ENCODE measurements at regions not wholly inside any gene's neighbourhood (a gene's known extent, or its start where the extent isn't known, plus 50 kb on each side); places are given as distances from the start of the nearest gene placed in this dataset.

GRCh38 chr1:23618586-23619083 lies 59.3 kb upstream of the ID3 start:
- H3K36me3 ChIP-seq (ENCODE audit: control insufficient read depth in 1 of 2, insufficient read depth in 2 of 2, low read depth in 1 of 2, low read length in 2 of 2) = no peaks in the 10 kb centered on the region
- no peak overlapping the region for H3K9ac ChIP-seq (ENCODE audit: low read length)
- H2BK5ac ChIP-seq (ENCODE audit: low read depth, low read length, poor library complexity, severe bottlenecking) = no peak overlapping the region
- no peak overlapping the region for H2BK120ac ChIP-seq (ENCODE audit: low read depth, low read length)
- H3K79me1 ChIP-seq (replicated peaks; ENCODE audit: low read length, poor library complexity, severe bottlenecking) = no peaks in the 10 kb centered on the region
- 82% methylated on average over 7 of the region's 7 CpGs for WGBS
- no peak overlapping the region for H3K18ac ChIP-seq (ENCODE audit: low read depth in 1 of 2, low read length in 2 of 2)
- no peak overlapping the region for H3K23ac ChIP-seq (ENCODE audit: low read length in 2 of 2)
- peaks cover 6% of the 10 kb centered on the region for H3K4me1 ChIP-seq (ENCODE audit: control insufficient read depth, insufficient read depth, low read depth, low read length)
- peaks cover 52 to 68% of the 10 kb centered on the region in 2 experiments for H3K27me3 ChIP-seq (ENCODE audit: control insufficient read depth in 1 of 2, insufficient read depth in 1 of 2, low read length in 2 of 2)
- no peak overlapping the region for H3K4ac ChIP-seq (ENCODE audit: low read depth in 1 of 2, low read length in 2 of 2)
- H4K91ac ChIP-seq (ENCODE audit: low read length) = no peak overlapping the region
- H2BK12ac ChIP-seq (ENCODE audit: low read length in 2 of 2) = no peak overlapping the region
- no peak for DNase-seq
- H2BK15ac ChIP-seq (ENCODE audit: low read depth, poor library complexity, severe bottlenecking) = no peak overlapping the region
- H2AK5ac ChIP-seq (ENCODE audit: low read length, severe bottlenecking) = no peak overlapping the region
- H3K14ac ChIP-seq (ENCODE audit: low read length in 2 of 2) = no peak overlapping the region
- H2AFZ ChIP-seq (ENCODE audit: low read depth, low read length) = no peak overlapping the region
- H4K8ac ChIP-seq (ENCODE audit: low read length) = no peak overlapping the region
- H3K4me3 ChIP-seq (ENCODE audit: insufficient read depth in 1 of 2, low read depth in 1 of 2, low read length in 2 of 2) = no peak overlapping the region
- no peaks in the 10 kb centered on the region for H3K9me3 ChIP-seq (ENCODE audit: control insufficient read depth, low read length)
- H3K27ac ChIP-seq (ENCODE audit: low read length, poor library complexity, severe bottlenecking) = no peak overlapping the region
- no peak overlapping the region for H3K4me2 ChIP-seq (ENCODE audit: low read length, poor library complexity, severe bottlenecking)

GRCh38 chr1:23617084-23617521 lies 57.8 kb upstream of the ID3 start:
- H4K8ac ChIP-seq (ENCODE audit: low read length) = no peak overlapping the region
- no peak overlapping the region for H2BK5ac ChIP-seq (ENCODE audit: low read depth, low read length, poor library complexity, severe bottlenecking)
- no peak overlapping the region for H3K14ac ChIP-seq (ENCODE audit: low read length in 2 of 2)
- H2AK5ac ChIP-seq (ENCODE audit: low read length, severe bottlenecking) = no peak overlapping the region
- H3K4me3 ChIP-seq (ENCODE audit: insufficient read depth in 1 of 2, low read depth in 1 of 2, low read length in 2 of 2) = no peak overlapping the region
- H3K4me2 ChIP-seq (ENCODE audit: low read length, poor library complexity, severe bottlenecking) = no peak overlapping the region
- peaks cover 6% of the 10 kb centered on the region for H3K4me1 ChIP-seq (ENCODE audit: control insufficient read depth, insufficient read depth, low read depth, low read length)
- H2BK12ac ChIP-seq (ENCODE audit: low read length in 2 of 2) = no peak overlapping the region
- H3K4ac ChIP-seq (ENCODE audit: low read depth in 1 of 2, low read length in 2 of 2) = no peak overlapping the region
- peaks cover 51 to 79% of the 10 kb centered on the region in 2 experiments for H3K27me3 ChIP-seq (ENCODE audit: control insufficient read depth in 1 of 2, insufficient read depth in 1 of 2, low read length in 2 of 2)
- no peak overlapping the region for H3K27ac ChIP-seq (ENCODE audit: low read length, poor library complexity, severe bottlenecking)
- 87% methylated on average over 7 of the region's 8 CpGs for WGBS
- no peak overlapping the region for H4K91ac ChIP-seq (ENCODE audit: low read length)
- no peaks in the 10 kb centered on the region for H3K9me3 ChIP-seq (ENCODE audit: control insufficient read depth, low read length)
- no peaks in the 10 kb centered on the region for H3K36me3 ChIP-seq (ENCODE audit: control insufficient read depth in 1 of 2, insufficient read depth in 2 of 2, low read depth in 1 of 2, low read length in 2 of 2)
- DNase-seq = no peak
- H2BK120ac ChIP-seq (ENCODE audit: low read depth, low read length) = no peak overlapping the region
- H2AFZ ChIP-seq (ENCODE audit: low read depth, low read length) = no peak overlapping the region
- H2BK15ac ChIP-seq (ENCODE audit: low read depth, poor library complexity, severe bottlenecking) = no peak overlapping the region
- H3K23ac ChIP-seq (ENCODE audit: low read length in 2 of 2) = no peak overlapping the region
- no peaks in the 10 kb centered on the region for H3K79me1 ChIP-seq (replicated peaks; ENCODE audit: low read length, poor library complexity, severe bottlenecking)
- H3K18ac ChIP-seq (ENCODE audit: low read depth in 1 of 2, low read length in 2 of 2) = no peak overlapping the region
- no peak overlapping the region for H3K9ac ChIP-seq (ENCODE audit: low read length)

DNA sequence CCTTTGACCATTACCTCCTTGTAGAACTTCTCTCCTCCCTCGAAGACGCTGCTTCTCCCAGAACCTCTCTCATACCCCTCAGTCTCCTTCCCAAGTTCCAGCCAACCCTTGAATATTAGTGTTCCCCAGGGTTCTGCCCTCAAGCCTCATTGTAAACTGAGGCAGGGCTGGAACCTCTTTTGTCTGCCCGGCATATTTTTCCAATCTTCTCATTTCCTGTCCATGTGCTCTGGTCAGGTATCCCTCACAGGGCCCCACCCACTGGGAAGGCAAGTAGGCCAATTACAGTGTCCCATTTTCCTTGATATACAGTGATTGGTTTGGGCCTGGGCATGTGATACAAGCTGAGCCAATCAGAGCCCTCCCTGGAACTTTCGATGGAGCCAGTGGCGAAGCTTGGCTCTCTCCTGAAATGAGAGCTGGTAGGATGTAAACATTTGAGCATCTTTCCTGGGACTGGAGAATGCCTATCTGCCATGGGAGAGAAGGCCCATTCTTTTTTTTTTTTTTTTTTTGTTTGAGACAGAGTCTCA lies 57.1 kb upstream of the ID3 start:
- Histone ChIP-seq H4K8ac (ENCODE audit: low read length) (no peak overlapping the region), H2AK5ac (ENCODE audit: low read length, severe bottlenecking) (no peak overlapping the region), H3K79me1 (replicated peaks; ENCODE audit: low read length, poor library complexity, severe bottlenecking) (no peaks in the 10 kb centered on the region), H3K4me1 (ENCODE audit: control insufficient read depth, insufficient read depth, low read depth, low read length) (peaks cover 6% of the 10 kb centered on the region), H3K9ac (ENCODE audit: low read length) (no peak overlapping the region), H3K27ac (ENCODE audit: low read length, poor library complexity, severe bottlenecking) (no peak overlapping the region), H2AFZ (ENCODE audit: low read depth, low read length) (no peak overlapping the region), H3K23ac (ENCODE audit: low read length in 2 of 2) (no peak overlapping the region), H3K36me3 (ENCODE audit: control insufficient read depth in 1 of 2, insufficient read depth in 2 of 2, low read depth in 1 of 2, low read length in 2 of 2) (no peaks in the 10 kb centered on the region), H2BK15ac (ENCODE audit: low read depth, poor library complexity, severe bottlenecking) (no peak overlapping the region), H4K91ac (ENCODE audit: low read length) (no peak overlapping the region), H3K14ac (ENCODE audit: low read length in 2 of 2) (no peak overlapping the region), H2BK5ac (ENCODE audit: low read depth, low read length, poor library complexity, severe bottlenecking) (no peak overlapping the region), H3K4me3 (ENCODE audit: insufficient read depth in 1 of 2, low read depth in 1 of 2, low read length in 2 of 2) (no peak overlapping the region), H2BK120ac (ENCODE audit: low read depth, low read length) (no peak overlapping the region), H2BK12ac (ENCODE audit: low read length in 2 of 2) (no peak overlapping the region), H3K18ac (ENCODE audit: low read depth in 1 of 2, low read length in 2 of 2) (no peak overlapping the region), H3K9me3 (ENCODE audit: control insufficient read depth, low read length) (no peaks in the 10 kb centered on the region), H3K4me2 (ENCODE audit: low read length, poor library complexity, severe bottlenecking) (no peak overlapping the region), H3K4ac (ENCODE audit: low read depth in 1 of 2, low read length in 2 of 2) (no peak overlapping the region), H3K27me3 (ENCODE audit: control insufficient read depth in 1 of 2, insufficient read depth in 1 of 2, low read length in 2 of 2) (peaks cover 49 to 79% of the 10 kb centered on the region in 2 experiments)
- DNase-seq = no peak
- WGBS = 96% methylated on average over 5 of the region's 5 CpGs

- Histone ChIP-seq H2BK12ac (ENCODE audit: low read length in 2 of 2) (no peak overlapping the region), H4K8ac (ENCODE audit: low read length) (no peak overlapping the region)
Observed at GRCh38 chr1:23615852-23616251, 56.6 kb upstream of the ID3 start.

More at GRCh38 chr1:23615852-23616251, 56.6 kb upstream of the ID3 start:
- Histone ChIP-seq H3K9me3 (ENCODE audit: control insufficient read depth, low read length) (no peaks in the 10 kb centered on the region), H2BK15ac (ENCODE audit: low read depth, poor library complexity, severe bottlenecking) (no peak overlapping the region), H3K27ac (ENCODE audit: low read length, poor library complexity, severe bottlenecking) (no peak overlapping the region), H4K91ac (ENCODE audit: low read length) (no peak overlapping the region), H3K36me3 (ENCODE audit: control insufficient read depth in 1 of 2, insufficient read depth in 2 of 2, low read depth in 1 of 2, low read length in 2 of 2) (no peaks in the 10 kb centered on the region), H3K27me3 (ENCODE audit: control insufficient read depth in 1 of 2, insufficient read depth in 1 of 2, low read length in 2 of 2) (peaks cover 47 to 75% of the 10 kb centered on the region in 2 experiments), H2BK5ac (ENCODE audit: low read depth, low read length, poor library complexity, severe bottlenecking) (no peak overlapping the region), H2BK120ac (ENCODE audit: low read depth, low read length) (no peak overlapping the region), H3K4ac (ENCODE audit: low read depth in 1 of 2, low read length in 2 of 2) (no peak overlapping the region), H3K18ac (ENCODE audit: low read depth in 1 of 2, low read length in 2 of 2) (no peak overlapping the region), H2AFZ (ENCODE audit: low read depth, low read length) (no peak overlapping the region), H3K23ac (ENCODE audit: low read length in 2 of 2) (no peak overlapping the region), H3K4me3 (ENCODE audit: insufficient read depth in 1 of 2, low read depth in 1 of 2, low read length in 2 of 2) (no peak overlapping the region), H3K14ac (ENCODE audit: low read length in 2 of 2) (no peak overlapping the region), H2AK5ac (ENCODE audit: low read length, severe bottlenecking) (no peak overlapping the region), H3K4me1 (ENCODE audit: control insufficient read depth, insufficient read depth, low read depth, low read length) (peaks cover 6% of the 10 kb centered on the region), H3K4me2 (ENCODE audit: low read length, poor library complexity, severe bottlenecking) (no peak overlapping the region), H3K79me1 (replicated peaks; ENCODE audit: low read length, poor library complexity, severe bottlenecking) (no peaks in the 10 kb centered on the region), H3K9ac (ENCODE audit: low read length) (no peak overlapping the region)
- WGBS = 78% methylated on average over 2 of the region's 3 CpGs
- no peak for DNase-seq
